Kidney (tissue), 13 donors: ENCODE measurements at regions not wholly inside any gene's neighbourhood (a gene's known extent, or its start where the extent isn't known, plus 50 kb on each side); places are given as distances from the start of the nearest gene placed in this dataset.

ENCODE experiments used
- DNase-seq, 5 donors: peaks; one replicate each; pipeline ENCODE4 v3.0.0-alpha.2; 2013 to 2020
- FAIRE-seq: peaks from 2 replicates; lab custom pipeline; 2012; peaks lifted over from hg19 to GRCh38; lab: Jason Lieb, UNC
- H3K27ac ChIP-seq, 2 donors: one replicate each; pipeline ENCODE4 v1.7.0; 2013; ENCODE audit warnings: low read depth in 2 of 2, low read length in 2 of 2, inconsistent platforms in 1 of 2
- H3K27me3 ChIP-seq: one replicate; pipeline ENCODE4 v1.7.1; 2013; ENCODE audit warnings: low read length, inconsistent platforms; ENCODE audit not compliant: control insufficient read depth, insufficient read depth
- H3K36me3 ChIP-seq, 3 donors: one replicate each; pipeline versions ENCODE4 v1.7.0 to v1.7.1; 2013; ENCODE audit warnings: low read length in 3 of 3, control low read depth in 1 of 3, inconsistent platforms in 1 of 3; ENCODE audit not compliant: insufficient read depth in 3 of 3, control insufficient read depth in 2 of 3
- H3K4me1 ChIP-seq, 3 donors: one replicate each; pipeline versions ENCODE4 v1.7.0 to v1.7.1; 2013; ENCODE audit warnings: low read length in 3 of 3, inconsistent platforms in 1 of 3, low read depth in 1 of 3; ENCODE audit not compliant: control insufficient read depth in 2 of 3, insufficient read depth in 2 of 3
- H3K4me3 ChIP-seq, 3 donors: one replicate each; pipeline versions ENCODE4 v1.7.0 to v1.8.1; 2013; ENCODE audit warnings: low read length in 3 of 3, control low read depth in 1 of 3, inconsistent platforms in 1 of 3
- H3K9ac ChIP-seq, 3 donors: one replicate each; pipeline versions ENCODE4 v1.7.0 to v1.7.1; 2013; ENCODE audit warnings: low read length in 3 of 3, control low read depth in 1 of 3, inconsistent platforms in 1 of 3
- H3K9me3 ChIP-seq, 3 donors: one replicate each; pipeline versions ENCODE4 v1.7.0 to v1.7.1; 2013; ENCODE audit warnings: low read length in 3 of 3, control low read depth in 1 of 3, inconsistent platforms in 1 of 3; ENCODE audit not compliant: control insufficient read depth in 2 of 3, insufficient read depth in 1 of 3
- intact Hi-C: fragments of 100-400 bp; cut with DNase I; formaldehyde crosslinking; loops from one replicate; pipeline ENCODE4 v1.11.1; 2022
- TF ChIP-seq, protein P1 (sequence below): IDR thresholded peaks from 3 replicates; pipeline ENCODE4 v1.5.1; 2012; ENCODE audit warnings: mild to moderate bottlenecking, moderate library complexity, borderline replicate concordance; ENCODE audit not compliant: insufficient read depth; ENCODE audit errors: extremely low read depth
- donor health status: control.
- donor health status: control.
- donor health status: control.
- donor health status: control.
- donor health status: control.
- donor health status: DM: yes; HTN: yes; CAD: no.
- donor health status: Normal renal cell carcinoma (clear cell type).

GRCh38 chr2:150109912-150110311 lies 377.6 kb downstream of the RND3 start:
- Histone ChIP-seq H3K9ac (no peak overlapping the region), H3K36me3 (no peaks in the 10 kb centered on the region), H3K4me1 (no peaks in the 10 kb centered on the region), H3K4me3 (no peak overlapping the region), H3K27me3 (no peaks in the 10 kb centered on the region), H3K27ac (no peak overlapping the region), H3K9me3 (no peaks in the 10 kb centered on the region)
- FAIRE-seq (no peak), DNase-seq (no peak)
- TF ChIP-seq, protein P1, sequence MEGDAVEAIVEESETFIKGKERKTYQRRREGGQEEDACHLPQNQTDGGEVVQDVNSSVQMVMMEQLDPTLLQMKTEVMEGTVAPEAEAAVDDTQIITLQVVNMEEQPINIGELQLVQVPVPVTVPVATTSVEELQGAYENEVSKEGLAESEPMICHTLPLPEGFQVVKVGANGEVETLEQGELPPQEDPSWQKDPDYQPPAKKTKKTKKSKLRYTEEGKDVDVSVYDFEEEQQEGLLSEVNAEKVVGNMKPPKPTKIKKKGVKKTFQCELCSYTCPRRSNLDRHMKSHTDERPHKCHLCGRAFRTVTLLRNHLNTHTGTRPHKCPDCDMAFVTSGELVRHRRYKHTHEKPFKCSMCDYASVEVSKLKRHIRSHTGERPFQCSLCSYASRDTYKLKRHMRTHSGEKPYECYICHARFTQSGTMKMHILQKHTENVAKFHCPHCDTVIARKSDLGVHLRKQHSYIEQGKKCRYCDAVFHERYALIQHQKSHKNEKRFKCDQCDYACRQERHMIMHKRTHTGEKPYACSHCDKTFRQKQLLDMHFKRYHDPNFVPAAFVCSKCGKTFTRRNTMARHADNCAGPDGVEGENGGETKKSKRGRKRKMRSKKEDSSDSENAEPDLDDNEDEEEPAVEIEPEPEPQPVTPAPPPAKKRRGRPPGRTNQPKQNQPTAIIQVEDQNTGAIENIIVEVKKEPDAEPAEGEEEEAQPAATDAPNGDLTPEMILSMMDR: no peak
- intact Hi-C loops: no loop called here

DNA sequence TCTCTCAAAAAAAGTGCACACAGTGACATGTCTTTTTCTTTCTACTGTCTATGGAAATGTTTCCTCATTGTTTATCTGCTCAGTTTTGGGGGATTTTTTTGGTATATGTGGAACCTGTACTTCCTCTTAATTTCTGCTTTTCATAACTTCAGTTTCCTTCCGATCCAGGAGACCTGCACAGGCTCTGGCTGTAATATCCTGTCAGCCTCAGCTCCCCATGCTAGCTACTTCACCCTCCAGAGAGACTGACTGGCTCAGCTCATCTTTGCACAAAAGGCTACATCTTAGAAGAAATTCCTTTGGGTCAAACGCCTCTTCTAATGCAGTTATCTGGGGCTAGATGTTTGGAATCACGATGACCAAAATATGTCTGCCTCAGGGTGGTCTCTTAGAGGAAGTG lies 378.4 kb downstream of the RND3 start:
- Histone ChIP-seq H3K9me3 (no peaks in the 10 kb centered on the region), H3K4me1 (no peaks in the 10 kb centered on the region), H3K9ac (no peak overlapping the region), H3K4me3 (no peak overlapping the region), H3K36me3 (no peaks in the 10 kb centered on the region), H3K27me3 (no peaks in the 10 kb centered on the region), H3K27ac (no peak overlapping the region)
- intact Hi-C loops: no loop called here
- FAIRE-seq (no peak), DNase-seq (no peak)
- TF ChIP-seq, protein P1: no peak

DNA sequence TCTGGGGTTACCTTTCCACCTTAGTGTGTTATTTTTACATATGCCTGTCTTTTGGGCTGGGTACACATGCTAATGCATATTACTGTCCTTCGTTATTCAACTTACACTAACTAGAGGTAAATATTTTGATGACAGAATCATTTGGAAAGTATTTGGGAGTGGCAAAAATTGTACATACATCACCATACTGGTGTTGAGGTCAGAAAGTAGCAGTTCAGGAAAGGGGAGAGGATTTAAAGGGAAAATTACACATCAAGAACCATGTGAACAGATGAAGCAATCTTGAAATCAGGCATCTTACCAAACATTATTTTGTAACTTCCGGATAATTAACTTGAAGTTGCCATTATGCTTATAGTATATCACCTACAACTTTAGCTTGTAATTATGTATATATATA lies 379.7 kb downstream of the RND3 start:
- H3K27me3 ChIP-seq: no peaks in the 10 kb centered on the region
- DNase-seq (no peak), FAIRE-seq (no peak)
- H3K9ac ChIP-seq: no peak overlapping the region
- H3K27ac ChIP-seq: no peak overlapping the region
- no peak overlapping the region for H3K4me3 ChIP-seq
- TF ChIP-seq, protein P1: no peak
- intact Hi-C loops: no loop called here
- no peaks in the 10 kb centered on the region for H3K9me3 ChIP-seq
- H3K4me1 ChIP-seq: no peaks in the 10 kb centered on the region
- no peaks in the 10 kb centered on the region for H3K36me3 ChIP-seq

- TF ChIP-seq, protein P1: no peak
- no peaks in the 10 kb centered on the region for H3K27me3 ChIP-seq
- no peak overlapping the region for H3K27ac ChIP-seq
- intact Hi-C loops: no loop called here
- FAIRE-seq (no peak), DNase-seq (no peak)
- H3K4me3 ChIP-seq: no peak overlapping the region
- no peaks in the 10 kb centered on the region for H3K9me3 ChIP-seq
- H3K4me1 ChIP-seq: no peaks in the 10 kb centered on the region
- H3K9ac ChIP-seq: no peak overlapping the region
- H3K36me3 ChIP-seq: no peaks in the 10 kb centered on the region
Observed at GRCh38 chr2:150107170-150107569, 380.3 kb downstream of the RND3 start.
